NB4 (cell line): ENCODE measurements at regions not wholly inside any gene's neighbourhood (a gene's known extent, or its start where the extent isn't known, plus 50 kb on each side); places are given as distances from the start of the nearest gene placed in this dataset.
"Not testable (repeated sequence)": the region's sequence is repeated elsewhere in the genome, so short reads cannot be mapped to it uniquely, and the experiment has no call there.

ENCODE experiments used
- DNase-seq: peaks from one replicate; pipeline ENCODE4 v3.0.0; 2010; ENCODE audit warnings: low read depth
- H3K4me3 ChIP-seq: one replicate; pipeline ENCODE4 v1.5.1; 2011; ENCODE audit warnings: mild to moderate bottlenecking, low read depth, low read length, moderate library complexity
- MYC ChIP-seq: IDR thresholded peaks from 2 replicates; pipeline ENCODE4 v1.6.1; 2011; ENCODE audit warnings: low read depth, low read length
- POLR2A ChIP-seq: IDR thresholded peaks from 2 replicates; pipeline ENCODE4 v1.6.1; 2011; ENCODE audit warnings: mild to moderate bottlenecking; ENCODE audit not compliant: insufficient read length; ENCODE audit errors: extremely low read depth
- TF ChIP-seq, protein P1 (sequence below): IDR thresholded peaks from one replicate; pipeline ENCODE4 v1.5.1; 2012; ENCODE audit warnings: low read depth, low read length
- TF ChIP-seq, protein P2 (sequence below): IDR thresholded peaks from 2 replicates; pipeline ENCODE4 v1.6.1; 2011; ENCODE audit warnings: low read depth, low read length

DNA sequence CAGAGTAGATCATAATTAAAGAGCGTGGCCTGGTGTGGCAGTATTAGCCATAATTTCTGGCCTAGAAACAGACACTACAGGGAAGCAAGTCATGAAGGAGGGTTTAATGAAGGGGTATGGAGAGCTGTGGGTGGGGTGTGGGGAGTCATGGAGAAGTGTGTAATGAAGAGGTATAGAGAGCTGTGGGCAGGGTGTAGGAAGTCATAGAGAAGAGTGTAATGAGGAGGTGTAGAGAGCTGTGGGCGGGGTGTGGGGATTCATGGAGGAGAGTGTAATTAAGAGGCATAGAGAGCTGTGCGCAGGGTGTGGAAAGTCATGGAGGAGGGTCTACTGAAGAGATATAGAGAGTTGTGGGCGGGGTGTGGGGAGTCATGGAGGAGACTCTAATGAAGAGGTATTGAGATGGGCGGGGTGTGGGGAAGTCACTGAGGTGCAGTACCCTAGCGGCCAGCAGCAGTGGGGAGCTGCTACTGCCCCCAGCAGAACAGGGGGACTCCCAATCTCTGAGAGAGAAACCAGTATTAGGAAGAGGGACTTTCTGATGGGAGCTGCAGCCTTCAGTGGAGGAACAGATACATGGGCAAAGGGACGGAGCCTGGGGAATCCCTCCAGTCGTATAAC lies 145.4 kb upstream of the FOXA2 start:
- H3K4me3 ChIP-seq, result no peak overlapping the region
- DNase-seq, result no peak
- TF ChIP-seq, protein P1, sequence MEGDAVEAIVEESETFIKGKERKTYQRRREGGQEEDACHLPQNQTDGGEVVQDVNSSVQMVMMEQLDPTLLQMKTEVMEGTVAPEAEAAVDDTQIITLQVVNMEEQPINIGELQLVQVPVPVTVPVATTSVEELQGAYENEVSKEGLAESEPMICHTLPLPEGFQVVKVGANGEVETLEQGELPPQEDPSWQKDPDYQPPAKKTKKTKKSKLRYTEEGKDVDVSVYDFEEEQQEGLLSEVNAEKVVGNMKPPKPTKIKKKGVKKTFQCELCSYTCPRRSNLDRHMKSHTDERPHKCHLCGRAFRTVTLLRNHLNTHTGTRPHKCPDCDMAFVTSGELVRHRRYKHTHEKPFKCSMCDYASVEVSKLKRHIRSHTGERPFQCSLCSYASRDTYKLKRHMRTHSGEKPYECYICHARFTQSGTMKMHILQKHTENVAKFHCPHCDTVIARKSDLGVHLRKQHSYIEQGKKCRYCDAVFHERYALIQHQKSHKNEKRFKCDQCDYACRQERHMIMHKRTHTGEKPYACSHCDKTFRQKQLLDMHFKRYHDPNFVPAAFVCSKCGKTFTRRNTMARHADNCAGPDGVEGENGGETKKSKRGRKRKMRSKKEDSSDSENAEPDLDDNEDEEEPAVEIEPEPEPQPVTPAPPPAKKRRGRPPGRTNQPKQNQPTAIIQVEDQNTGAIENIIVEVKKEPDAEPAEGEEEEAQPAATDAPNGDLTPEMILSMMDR, result no peak
- TF ChIP-seq, protein P2, sequence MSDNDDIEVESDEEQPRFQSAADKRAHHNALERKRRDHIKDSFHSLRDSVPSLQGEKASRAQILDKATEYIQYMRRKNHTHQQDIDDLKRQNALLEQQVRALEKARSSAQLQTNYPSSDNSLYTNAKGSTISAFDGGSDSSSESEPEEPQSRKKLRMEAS, result no peak
- TF ChIP-seq POLR2A (no peak), MYC (no peak)

DNA sequence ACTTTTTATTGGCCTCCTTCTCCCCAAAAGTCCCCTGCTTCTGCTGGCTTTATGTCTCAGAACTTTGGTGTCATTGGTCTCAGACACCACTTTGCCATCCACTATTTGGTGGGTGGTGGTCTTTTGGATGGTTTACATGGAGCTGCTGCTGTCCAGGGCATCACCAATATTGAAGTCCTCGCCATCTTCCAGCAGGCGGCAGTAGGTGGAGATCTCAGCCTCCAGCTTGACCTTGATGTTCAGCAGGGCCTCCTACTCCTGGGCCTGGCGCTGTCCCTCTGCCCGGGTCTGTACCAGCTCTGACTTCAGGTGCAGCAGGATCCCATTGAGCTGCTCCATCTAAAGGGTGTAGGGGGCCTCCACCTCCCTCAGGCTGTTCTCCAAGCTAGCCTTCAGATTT lies 148.4 kb upstream of the FOXA2 start:
- DNase-seq, result no peak
- TF ChIP-seq, protein P2, result no peak
- TF ChIP-seq, protein P1, result no peak
- TF ChIP-seq POLR2A, result no peak
- TF ChIP-seq MYC, result no peak
- H3K4me3 ChIP-seq, result no peak overlapping the region

DNA sequence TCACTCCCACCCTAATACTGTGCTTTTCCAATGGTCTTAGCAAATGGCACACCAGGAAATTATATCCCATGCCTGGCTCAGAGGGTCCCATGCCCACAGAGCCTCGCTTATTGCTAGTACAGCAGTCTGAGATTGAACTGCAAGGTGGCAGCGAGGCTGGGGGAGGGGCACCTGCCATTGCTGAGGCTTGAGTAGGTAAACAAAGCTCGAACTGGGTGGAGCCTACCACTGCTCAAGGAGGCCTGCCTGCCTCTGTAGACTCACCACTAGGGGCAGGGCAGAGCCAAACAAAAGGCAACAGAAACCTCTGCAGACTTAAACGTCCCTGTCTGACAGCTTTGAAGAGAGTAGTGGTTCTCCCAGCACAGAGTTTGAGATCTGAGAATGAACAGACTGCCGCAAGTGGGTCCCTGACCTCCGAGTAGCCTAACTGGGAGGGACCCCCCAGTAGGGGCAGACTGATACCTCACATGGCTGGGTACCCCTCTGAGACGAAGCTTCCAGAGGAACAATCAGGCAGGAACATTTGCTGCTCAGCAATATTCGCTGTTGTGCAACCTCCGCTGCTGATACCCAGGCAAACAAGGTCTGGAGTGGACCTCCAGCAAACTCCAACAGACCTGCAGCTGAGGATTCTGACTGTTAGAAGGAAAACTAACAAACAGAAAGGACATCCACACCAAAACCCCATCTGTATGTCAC lies 150.7 kb upstream of the FOXA2 start:
- TF ChIP-seq, protein P1, result peak; percentile 62
- not testable (repeated sequence) for H3K4me3 ChIP-seq
- peak; percentile 36 for DNase-seq

DNA sequence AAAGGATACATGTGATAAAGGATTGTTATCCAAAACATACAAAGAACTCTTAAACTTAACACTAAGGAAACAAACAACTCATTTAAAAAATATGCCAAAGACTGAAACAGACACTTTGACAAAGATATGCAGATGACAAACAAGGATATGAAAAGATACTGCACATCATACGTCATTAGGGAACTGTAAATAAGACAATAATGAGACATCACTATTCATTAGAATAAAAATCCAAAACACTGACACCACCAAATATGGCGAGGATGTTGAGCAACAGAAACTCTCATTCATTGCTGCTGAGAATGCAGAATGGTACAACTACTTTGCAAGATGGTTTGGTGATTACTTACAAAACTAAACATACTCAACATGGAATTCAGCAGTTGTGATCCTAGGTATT lies 156.5 kb upstream of the FOXA2 start:
- DNase-seq, result no peak
- TF ChIP-seq, protein P2, result no peak
- TF ChIP-seq POLR2A (no peak), MYC (no peak)
- TF ChIP-seq, protein P1, result no peak
- H3K4me3 ChIP-seq, result no peak overlapping the region

DNA sequence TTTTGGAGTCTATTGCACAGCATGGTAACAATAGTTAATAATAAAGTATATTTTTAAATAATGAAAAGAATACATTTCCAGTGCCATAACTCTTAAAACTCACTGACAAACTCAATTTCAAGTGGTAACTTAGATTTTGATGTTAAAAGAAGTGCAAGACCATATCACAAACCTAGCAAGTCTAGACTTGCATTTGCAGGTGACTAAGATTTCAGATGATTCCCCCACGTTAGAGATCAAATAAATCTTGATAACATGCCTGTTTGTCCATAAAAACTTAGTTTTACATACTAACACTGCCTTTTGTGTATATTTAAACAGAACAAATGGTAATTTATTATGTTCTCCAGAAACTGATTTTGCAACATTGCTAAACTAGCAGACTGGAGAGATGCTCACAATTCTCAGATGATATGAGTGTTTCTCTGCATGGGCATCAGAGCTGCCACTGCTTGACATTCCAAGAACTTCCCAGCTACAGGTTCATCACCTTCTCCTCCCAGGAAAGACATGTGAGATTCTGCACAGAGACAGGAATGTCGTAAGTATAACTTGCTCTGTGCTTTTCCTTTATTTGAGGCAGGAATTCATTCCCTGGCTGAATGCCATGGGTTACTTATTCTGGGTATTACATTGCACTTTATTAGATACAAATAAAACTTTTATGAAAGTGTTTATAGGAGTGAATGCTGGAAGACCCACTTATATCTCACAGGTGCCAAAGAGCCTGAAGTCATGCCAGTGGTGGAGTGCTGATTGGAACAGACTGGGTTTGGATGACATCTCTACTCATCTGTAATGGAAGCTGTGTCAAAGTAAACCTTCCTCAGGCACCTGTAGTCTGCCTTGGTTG lies 160.2 kb upstream of the FOXA2 start:
- no peak overlapping the region for H3K4me3 ChIP-seq
- DNase-seq, result no peak
- TF ChIP-seq, protein P1, result no peak
- TF ChIP-seq POLR2A (no peak), MYC (no peak)
